KOPT-K1 (cell line): ENCODE measurements at regions not wholly inside any gene's neighbourhood (a gene's known extent, or its start where the extent isn't known, plus 50 kb on each side); places are given as distances from the start of the nearest gene placed in this dataset.

ENCODE experiments used
- H3K27ac ChIP-seq: fragments of 200-600 bp; sonication (generic); 2 replicates; pipeline ENCODE4 v1.5.1; 2016; ENCODE audit warnings: antibody characterized with exemption, mild to moderate bottlenecking, low read depth, low read length; ENCODE audit not compliant: poor library complexity, severe bottlenecking
- H3K36me3 ChIP-seq: fragments of 200-600 bp; sonication (generic); 2 replicates; pipeline ENCODE4 v1.5.1; 2017; ENCODE audit warnings: antibody characterized with exemption, mild to moderate bottlenecking, low read length, moderate library complexity; ENCODE audit not compliant: insufficient read depth
- H3K9me3 ChIP-seq: fragments of 200-600 bp; sonication (generic); 2 replicates; pipeline ENCODE4 v1.5.1; 2017; ENCODE audit warnings: antibody characterized with exemption, low read length, mild to moderate bottlenecking; ENCODE audit not compliant: insufficient read depth, poor library complexity, severe bottlenecking

DNA sequence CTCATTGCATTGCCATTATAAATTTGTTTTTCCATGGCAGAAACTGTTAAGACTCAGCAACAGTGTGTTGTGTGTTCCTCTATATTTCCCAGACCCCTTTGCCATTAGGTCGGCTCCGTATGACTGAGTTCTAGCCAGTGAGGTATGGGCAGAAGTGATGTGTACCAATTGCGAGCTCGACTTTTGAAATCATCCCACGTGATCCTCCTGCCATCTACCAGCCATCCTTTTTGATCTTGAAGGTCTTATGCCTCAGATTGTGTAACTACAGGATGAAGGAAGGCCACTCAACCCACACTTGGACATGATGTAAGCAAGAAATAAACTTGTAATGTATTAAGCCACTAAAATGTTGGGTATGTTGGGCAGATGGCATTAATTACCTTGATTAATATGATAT, 562.3 kb downstream of the PDCD6IP start:
- no peak overlapping the region for H3K27ac ChIP-seq
- no peaks in the 10 kb centered on the region for H3K36me3 ChIP-seq
- H3K9me3 ChIP-seq = no peaks in the 10 kb centered on the region

DNA sequence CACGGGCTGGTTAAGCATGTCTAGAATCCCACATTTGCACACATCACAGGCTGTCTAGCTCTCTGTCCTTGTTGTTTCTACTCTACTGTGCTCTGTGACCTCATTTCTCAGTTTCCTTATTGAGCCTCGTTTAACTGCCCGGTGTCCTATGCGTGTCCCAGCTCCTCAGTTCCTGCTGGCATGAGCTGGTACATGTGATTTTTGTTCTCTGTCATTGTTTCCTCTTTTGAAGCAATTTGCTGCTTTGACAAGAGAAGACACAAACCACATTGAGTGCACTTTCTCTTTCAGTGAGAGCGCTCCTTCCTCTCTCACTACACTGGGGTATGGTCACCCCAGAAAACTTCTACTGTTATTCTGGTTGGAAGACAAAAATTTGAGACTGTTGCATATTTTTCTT, 563.5 kb downstream of the PDCD6IP start:
- H3K27ac ChIP-seq = no peak overlapping the region
- no peaks in the 10 kb centered on the region for H3K9me3 ChIP-seq
- no peaks in the 10 kb centered on the region for H3K36me3 ChIP-seq

DNA sequence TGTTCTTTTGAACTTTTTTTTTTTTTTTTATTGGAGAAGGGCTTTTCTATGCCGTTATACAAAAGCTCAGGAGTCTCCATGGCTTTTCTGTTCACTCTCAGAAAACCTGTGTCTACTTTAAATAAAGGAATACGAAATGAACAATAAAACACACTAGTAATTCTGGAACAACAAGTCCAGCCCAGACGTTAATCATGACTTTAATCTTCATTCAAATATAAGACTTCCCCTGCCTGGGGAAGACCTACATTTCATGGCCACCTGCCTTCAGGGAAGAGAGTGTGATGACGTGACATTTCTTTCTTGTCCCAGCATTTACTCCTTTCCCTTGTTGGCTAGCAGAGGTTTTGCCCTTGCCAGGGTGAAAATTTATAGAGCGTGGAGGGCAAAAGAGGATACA, 564.5 kb downstream of the PDCD6IP start:
- Histone ChIP-seq H3K27ac (no peak overlapping the region), H3K9me3 (no peaks in the 10 kb centered on the region), H3K36me3 (no peaks in the 10 kb centered on the region)

DNA sequence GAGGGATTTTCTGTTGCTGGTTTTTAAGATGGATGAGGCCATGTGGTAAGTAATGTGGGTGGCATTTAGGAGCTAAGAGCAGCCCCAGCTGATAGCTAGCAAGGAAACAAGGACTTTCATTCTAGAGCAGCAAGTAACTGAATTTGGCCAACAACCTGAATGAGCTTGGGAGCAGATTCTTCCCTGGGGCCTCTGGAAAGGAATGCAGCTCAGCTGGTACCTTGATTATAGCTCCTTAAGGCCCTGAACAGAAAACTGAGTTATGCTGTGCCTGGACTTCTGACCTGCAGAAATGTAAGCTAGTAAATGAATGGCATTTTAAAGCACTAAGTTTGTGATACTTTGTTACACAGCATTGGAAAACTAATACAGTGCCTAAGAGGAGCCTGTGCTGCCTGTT, 565.5 kb downstream of the PDCD6IP start:
- H3K27ac ChIP-seq = no peak overlapping the region
- H3K36me3 ChIP-seq = no peaks in the 10 kb centered on the region
- H3K9me3 ChIP-seq = no peaks in the 10 kb centered on the region

DNA sequence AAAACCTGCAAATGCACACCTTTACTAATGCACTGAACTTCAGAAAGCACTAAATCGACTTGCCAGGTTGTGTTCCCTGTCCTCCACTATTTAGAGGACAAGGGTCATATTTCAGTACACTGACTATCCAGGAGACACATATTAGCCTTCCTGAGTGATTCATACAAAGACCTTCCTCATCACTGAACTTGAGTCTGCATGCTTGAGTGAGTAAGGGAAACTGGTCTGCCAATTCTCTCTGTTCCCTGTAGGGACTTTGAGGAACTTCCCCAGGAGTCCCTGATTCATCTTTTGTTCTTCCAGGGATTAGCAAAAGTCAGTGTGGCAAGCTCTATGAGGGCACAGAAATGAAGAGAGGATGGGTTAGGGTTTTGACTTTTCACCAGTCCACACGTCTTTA, 565.9 kb downstream of the PDCD6IP start:
- no peaks in the 10 kb centered on the region for H3K9me3 ChIP-seq
- no peaks in the 10 kb centered on the region for H3K36me3 ChIP-seq
- no peak overlapping the region for H3K27ac ChIP-seq

DNA sequence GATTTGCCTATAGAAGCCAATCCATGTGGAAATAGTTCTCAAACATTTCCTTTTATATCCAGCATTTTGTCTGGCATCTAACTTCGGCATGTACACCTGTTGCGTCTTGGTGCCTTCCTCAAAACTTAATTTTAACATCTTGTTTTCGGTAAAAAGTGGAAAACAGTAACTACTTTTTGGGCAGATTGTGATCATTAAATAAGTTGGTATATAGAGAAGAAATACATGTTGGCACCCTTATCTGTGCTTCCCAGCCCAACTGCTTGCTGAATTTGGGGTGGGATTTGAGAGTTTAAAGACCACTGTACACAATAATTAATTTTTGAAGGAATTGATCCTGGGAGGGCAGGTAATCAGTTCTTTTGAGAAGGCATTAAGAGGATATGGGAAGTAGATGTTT, 566.8 kb downstream of the PDCD6IP start:
- no peaks in the 10 kb centered on the region for H3K9me3 ChIP-seq
- no peak overlapping the region for H3K27ac ChIP-seq
- no peaks in the 10 kb centered on the region for H3K36me3 ChIP-seq

DNA sequence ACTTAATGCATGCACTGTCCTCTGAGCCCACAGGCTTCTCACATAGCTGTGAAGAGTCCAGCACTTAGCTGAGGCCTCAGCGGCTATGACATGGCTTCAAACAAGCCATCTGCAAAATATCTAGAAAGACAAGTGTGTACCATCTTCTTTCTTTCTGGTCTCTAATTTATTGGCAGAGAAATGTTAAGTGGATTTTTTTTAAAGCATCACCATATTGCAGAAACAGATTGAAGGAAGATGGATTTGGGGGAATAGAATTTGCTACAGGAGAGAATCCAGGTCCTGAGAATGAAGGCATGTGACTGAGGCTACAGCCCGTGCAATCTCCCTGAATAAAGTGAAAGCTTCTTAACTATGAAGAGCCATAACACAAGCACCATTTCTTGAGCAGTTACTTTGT, 567.3 kb downstream of the PDCD6IP start:
- H3K27ac ChIP-seq = no peak overlapping the region
- H3K36me3 ChIP-seq = no peaks in the 10 kb centered on the region

DNA sequence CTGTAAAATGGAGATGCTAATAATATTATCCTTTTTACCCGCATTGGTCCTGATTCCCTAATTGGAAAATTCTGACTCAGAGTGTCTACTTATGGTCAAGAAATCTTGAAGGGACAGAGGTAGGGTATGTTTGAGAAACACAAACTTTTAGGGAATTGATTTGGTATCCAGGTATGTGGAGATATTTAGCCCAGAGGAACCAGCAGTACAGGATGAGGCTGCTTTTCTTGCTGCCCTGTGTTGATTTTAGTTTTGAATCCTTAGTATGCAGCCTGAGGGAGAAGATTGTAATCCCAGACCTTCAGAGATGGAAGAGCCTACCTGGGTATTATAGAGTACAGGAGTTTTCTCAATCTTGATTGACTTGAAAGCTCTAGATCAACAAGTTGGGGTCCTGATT, 569.1 kb downstream of the PDCD6IP start:
- H3K36me3 ChIP-seq = no peaks in the 10 kb centered on the region
- H3K9me3 ChIP-seq = no peaks in the 10 kb centered on the region
- H3K27ac ChIP-seq = no peak overlapping the region

More for the DNA sequence above, 567.3 kb downstream of the PDCD6IP start:
- no peaks in the 10 kb centered on the region for H3K9me3 ChIP-seq

DNA sequence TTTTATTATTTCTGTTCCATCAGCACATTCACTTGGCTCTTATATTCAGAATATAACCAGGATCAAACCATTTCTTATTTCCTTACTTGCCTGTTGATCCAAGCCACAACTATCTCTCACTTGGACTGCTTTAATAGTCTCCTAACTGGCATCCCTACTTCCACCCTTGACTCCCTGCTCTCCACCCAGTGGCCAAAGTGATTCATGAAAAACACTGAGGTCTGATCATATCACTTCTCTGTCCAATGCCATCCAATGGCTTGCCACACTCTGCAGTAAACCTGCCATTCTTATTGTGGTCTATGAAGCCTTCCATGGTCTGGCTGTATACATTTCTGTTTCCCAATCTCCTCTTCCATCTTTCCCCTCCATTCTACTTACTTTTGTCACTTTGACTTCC, 576.1 kb downstream of the PDCD6IP start:
- H3K27ac ChIP-seq = no peak overlapping the region
- H3K36me3 ChIP-seq = no peaks in the 10 kb centered on the region
- H3K9me3 ChIP-seq = no peaks in the 10 kb centered on the region

DNA sequence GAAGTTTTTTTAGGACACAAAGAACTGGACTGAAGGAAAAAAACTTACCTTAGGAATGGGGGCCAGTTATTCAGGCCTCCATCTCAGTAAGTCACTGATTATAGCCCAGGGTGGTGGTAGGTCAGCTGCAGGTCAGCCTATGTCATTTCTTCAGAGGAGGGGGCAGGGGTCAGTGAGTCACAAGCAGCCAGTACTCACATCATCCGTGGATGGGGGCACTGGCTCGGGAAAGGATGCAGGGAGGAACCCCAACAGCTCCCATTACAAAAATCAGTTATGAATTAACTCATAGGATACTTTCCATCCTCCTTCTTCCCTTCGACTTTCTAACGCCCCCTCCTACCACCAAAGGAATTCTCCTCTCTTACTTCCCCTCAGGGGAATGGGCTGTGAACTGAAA, 578.3 kb downstream of the PDCD6IP start:
- Histone ChIP-seq H3K36me3 (no peaks in the 10 kb centered on the region), H3K9me3 (no peaks in the 10 kb centered on the region), H3K27ac (no peak overlapping the region)

DNA sequence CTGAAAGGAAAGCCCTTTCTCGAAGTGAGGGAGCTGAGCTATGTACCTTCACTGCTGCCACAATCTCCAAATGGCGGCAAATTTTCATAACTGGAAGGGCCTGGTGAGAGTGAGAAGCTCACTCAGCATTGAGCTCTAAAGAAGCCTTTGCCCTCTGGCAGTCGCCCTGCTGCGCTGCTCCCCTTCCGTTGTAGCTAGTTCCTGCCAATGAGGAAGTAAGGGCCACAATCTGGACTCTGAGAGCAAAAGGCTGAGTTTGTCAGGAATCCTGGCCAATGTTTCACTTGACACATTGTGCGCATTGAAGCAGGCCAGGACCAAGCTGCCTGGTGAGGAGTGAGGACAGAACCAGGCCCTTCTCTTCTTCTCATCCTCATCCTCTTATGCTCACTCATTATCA, 579.5 kb downstream of the PDCD6IP start:
- Histone ChIP-seq H3K36me3 (no peaks in the 10 kb centered on the region), H3K27ac (no peak overlapping the region), H3K9me3 (no peaks in the 10 kb centered on the region)

DNA sequence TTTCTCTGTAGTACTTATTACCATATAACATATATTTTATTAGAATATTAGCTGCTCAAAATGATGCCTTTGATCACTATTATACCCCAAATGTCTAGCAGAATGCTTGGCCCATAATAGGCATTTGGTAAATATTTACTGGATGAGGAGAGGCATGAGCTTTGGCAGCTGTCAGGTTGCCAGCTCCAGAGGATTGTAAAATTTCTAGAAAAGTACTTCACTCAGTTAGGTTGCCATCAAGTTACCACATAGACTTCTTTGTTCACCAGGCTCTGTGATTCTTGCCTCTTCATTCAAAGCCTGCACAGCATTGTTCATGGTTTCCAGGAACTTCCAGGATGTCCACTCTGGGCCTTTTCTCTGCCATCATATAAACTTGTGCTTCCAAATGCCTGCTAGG, 582.8 kb downstream of the PDCD6IP start:
- Histone ChIP-seq H3K9me3 (no peaks in the 10 kb centered on the region), H3K27ac (no peak overlapping the region), H3K36me3 (no peaks in the 10 kb centered on the region)

DNA sequence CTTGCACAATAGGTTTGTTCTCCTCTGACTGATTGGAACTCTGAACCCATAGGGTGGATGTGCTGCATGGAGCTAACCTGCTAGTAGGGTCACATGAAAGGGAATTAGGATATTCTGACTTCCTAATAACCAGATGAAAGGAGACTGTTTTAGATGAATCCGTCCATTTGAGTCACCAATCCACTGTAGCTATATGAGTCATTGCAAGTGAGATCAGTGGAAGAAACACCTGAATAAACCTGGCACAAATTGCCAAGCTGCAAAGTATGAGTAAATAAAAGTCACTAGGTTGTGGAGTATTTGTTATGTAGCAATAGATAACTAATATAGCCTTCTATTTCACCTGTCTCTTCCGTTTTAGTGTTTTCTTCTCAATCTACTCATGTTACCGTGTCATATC, 584.4 kb downstream of the PDCD6IP start:
- Histone ChIP-seq H3K9me3 (no peaks in the 10 kb centered on the region), H3K27ac (no peak overlapping the region), H3K36me3 (no peaks in the 10 kb centered on the region)

DNA sequence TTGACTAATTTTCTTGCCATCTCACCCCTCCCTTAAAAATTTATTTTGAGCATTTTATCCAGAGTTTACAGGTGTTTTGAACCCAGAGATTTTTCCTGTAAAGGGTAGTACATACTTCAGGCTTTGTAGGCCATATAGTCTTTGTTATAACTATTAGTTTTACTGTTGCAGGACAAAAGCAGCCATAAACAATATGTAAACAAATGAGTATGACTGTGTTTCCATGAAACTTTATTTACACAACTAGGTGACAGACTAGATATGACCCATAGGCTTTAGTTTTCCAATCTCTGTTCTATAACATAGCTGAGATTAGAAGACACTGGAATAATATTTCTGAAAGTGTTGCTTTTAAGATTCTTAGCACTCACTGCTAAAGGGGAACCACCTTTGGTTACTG, 587.9 kb downstream of the PDCD6IP start:
- Histone ChIP-seq H3K9me3 (no peaks in the 10 kb centered on the region), H3K27ac (no peak overlapping the region), H3K36me3 (no peaks in the 10 kb centered on the region)

DNA sequence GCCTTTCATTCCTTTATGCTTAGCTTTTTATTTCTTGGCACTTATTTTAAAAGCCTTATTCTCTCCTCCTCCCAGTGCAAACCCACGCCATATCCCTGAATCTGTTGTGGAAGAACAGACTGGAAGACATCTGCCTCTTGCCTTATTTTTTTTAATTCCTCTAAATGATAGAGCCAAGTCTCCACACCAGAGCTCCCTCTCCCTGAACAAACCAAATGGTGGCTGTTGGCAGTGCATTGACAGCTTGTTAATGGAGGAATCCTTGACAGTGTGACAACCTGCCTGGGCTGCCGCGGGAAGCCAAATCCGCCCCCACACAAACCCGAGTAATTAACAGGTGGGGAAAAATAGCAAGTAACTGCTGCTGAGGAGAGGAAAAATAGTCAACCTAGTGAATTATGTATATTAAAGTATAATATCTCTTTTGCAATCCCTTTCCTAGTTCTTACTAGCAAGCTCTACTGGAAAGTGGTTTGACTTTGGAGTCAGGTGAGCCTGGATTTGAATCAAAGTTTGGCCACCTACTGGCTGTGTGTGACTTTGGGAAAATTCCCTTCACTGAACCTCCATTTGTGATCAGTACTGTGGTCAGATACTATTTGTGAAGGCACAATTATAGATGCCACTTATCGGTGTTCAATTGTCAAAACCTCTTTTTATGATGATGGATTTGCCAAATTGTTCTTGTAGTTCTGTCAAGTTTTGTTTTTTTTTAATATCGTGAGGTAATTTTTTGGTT, 589.6 kb downstream of the PDCD6IP start:
- Histone ChIP-seq H3K36me3 (no peaks in the 10 kb centered on the region), H3K27ac (no peak overlapping the region), H3K9me3 (no peaks in the 10 kb centered on the region)

DNA sequence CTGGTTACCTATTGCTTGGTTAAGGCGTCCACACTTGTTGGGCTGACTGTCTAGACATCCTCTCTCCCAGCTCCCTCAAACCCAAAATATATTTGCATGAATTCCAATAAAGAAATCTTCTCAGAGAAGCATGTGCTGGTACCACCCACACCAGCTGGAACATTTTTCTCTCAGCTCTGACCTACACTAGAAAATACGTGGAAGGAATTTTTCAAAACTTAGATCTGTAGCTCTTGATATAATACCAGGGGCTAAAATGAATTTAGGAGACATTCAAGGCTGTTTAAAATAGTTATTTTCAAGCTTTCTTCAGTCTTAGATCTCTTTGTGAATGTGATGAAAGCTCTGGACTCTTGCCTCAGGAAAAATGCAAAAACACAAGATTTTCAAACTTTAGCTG, 590.4 kb downstream of the PDCD6IP start:
- H3K27ac ChIP-seq = no peak overlapping the region
- no peaks in the 10 kb centered on the region for H3K9me3 ChIP-seq
- no peaks in the 10 kb centered on the region for H3K36me3 ChIP-seq
